HUDEP-2 (cell line): ENCODE measurements at regions not wholly inside any gene's neighbourhood (a gene's known extent, or its start where the extent isn't known, plus 50 kb on each side); places are given as distances from the start of the nearest gene placed in this dataset.
"Not testable (repeated sequence)": the region's sequence is repeated elsewhere in the genome, so short reads cannot be mapped to it uniquely, and the experiment has no call there.

ENCODE experiments used
- DNase-seq, 76 experiments: peaks; one replicate each; lab custom pipeline; 2025; ENCODE audit not compliant: unreplicated experiment in 76 of 76; lab: John Stamatoyannopoulos, UW

GRCh38 chr2:145811276-145812164 is 1291.6 kb upstream of the ZEB2 start:
- DNase-seq, result no peak

GRCh38 chr2:145807968-145808367 is 1288.0 kb upstream of the ZEB2 start:
- no peak for DNase-seq

- no peak for DNase-seq
These were observed 1287.6 kb upstream of the ZEB2 start for GRCh38 chr2:145807554-145807953.

GRCh38 chr2:145806546-145806945 is 1286.6 kb upstream of the ZEB2 start:
- DNase-seq, result no peak

- DNase-seq, result no peak
These were observed 1282.2 kb upstream of the ZEB2 start for GRCh38 chr2:145802133-145802532.

- DNase-seq, result no peak
These were observed 1281.3 kb upstream of the ZEB2 start for GRCh38 chr2:145801210-145801609.

GRCh38 chr2:145800151-145801091 is 1280.5 kb upstream of the ZEB2 start:
- no peak for DNase-seq

GRCh38 chr2:145799595-145800108 is 1279.7 kb upstream of the ZEB2 start:
- no peak for DNase-seq

GRCh38 chr2:145798419-145798818 is 1278.5 kb upstream of the ZEB2 start:
- DNase-seq, result no peak

- no peak for DNase-seq
These were observed 1277.8 kb upstream of the ZEB2 start for GRCh38 chr2:145797692-145798091.

- no peak for DNase-seq
These were observed 1272.8 kb upstream of the ZEB2 start for GRCh38 chr2:145792745-145793144.

- DNase-seq, result no peak
These were observed 1269.7 kb upstream of the ZEB2 start for GRCh38 chr2:145789636-145790035.

- not testable (repeated sequence) for DNase-seq
These were observed 1267.9 kb upstream of the ZEB2 start for GRCh38 chr2:145787597-145788361.

- not testable (repeated sequence) for DNase-seq
These were observed 1262.7 kb upstream of the ZEB2 start for GRCh38 chr2:145782607-145783006.

GRCh38 chr2:145777914-145778313 is 1258.0 kb upstream of the ZEB2 start:
- DNase-seq, result no peak

GRCh38 chr2:145777297-145777696 is 1257.4 kb upstream of the ZEB2 start:
- no peak for DNase-seq

- no peak for DNase-seq
These were observed 1255.7 kb upstream of the ZEB2 start for GRCh38 chr2:145775591-145775990.

- DNase-seq, result no peak
These were observed 1251.6 kb upstream of the ZEB2 start for GRCh38 chr2:145771525-145771924.

GRCh38 chr2:145769011-145769716 is 1249.2 kb upstream of the ZEB2 start:
- DNase-seq, result peak in 3 of 76 experiments; percentile 2 to 24 (median 13)

- no peak for DNase-seq
These were observed 1246.0 kb upstream of the ZEB2 start for GRCh38 chr2:145765874-145766273.
